AG09309 (cell line): ENCODE measurements at regions not wholly inside any gene's neighbourhood (a gene's known extent, or its start where the extent isn't known, plus 50 kb on each side); places are given as distances from the start of the nearest gene placed in this dataset.

Source experiments
- DNase-seq: peaks from one replicate; pipeline ENCODE4 v3.0.0-alpha.2; 2010; ENCODE audit warnings: low read depth
- H3K4me3 ChIP-seq: 2 replicates; pipeline ENCODE4 v1.5.1; 2011; ENCODE audit warnings: mild to moderate bottlenecking, low read depth, low read length, moderate library complexity; ENCODE audit not compliant: control insufficient read depth
- CTCF ChIP-seq: IDR thresholded peaks from 2 replicates; pipeline ENCODE4 v1.5.1; 2011; ENCODE audit warnings: mild to moderate bottlenecking, low read depth, low read length, inconsistent platforms; ENCODE audit not compliant: insufficient read depth, control insufficient read depth; ENCODE audit errors: missing control alignments

- TF ChIP-seq CTCF: no peak
- H3K4me3 ChIP-seq: no peak overlapping the region
- no peak for DNase-seq
These were observed 304.1 kb downstream of the IPMK start for GRCh38 chr10:57963546-57963945.

GRCh38 chr10:57962839-57963238, 304.9 kb downstream of the IPMK start:
- TF ChIP-seq CTCF: no peak
- H3K4me3 ChIP-seq: no peak overlapping the region
- DNase-seq: no peak

DNA sequence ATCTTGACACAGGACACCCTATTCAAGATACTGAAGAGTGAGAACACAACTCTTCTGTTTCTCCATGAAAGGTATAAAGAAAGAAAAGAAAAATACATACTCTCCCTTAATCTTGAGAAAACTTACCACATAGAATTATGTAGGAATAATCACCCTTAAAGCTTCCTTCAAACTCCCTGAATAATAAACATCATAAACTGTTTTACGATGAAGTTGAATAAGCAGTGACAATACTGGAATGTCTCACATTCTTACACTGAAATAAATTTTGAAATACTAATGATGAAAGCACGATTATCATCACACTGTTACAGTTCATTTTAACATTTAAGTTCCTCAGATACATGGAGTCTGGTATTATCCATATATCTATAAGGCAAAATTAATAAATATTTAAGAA, 306.2 kb downstream of the IPMK start:
- H3K4me3 ChIP-seq: no peak overlapping the region
- no peak for DNase-seq
- no peak for TF ChIP-seq CTCF

DNA sequence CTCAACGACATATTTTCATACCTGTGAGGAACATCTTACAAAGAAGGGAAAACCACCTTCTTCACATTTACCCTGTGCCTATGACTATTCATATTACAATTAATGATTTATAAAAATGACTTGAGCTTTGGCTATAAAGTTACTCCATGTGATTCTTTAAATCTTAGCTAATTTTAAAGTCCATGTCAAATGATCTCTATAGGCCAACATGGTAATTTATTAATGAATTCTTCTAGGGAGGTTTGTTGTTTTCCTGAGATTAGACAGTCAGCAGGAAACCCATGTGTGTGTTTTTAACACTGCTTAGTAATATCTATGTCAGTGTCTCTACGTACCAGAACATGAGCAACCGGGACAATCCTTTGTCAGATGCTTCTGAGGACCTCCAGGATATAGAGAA, 307.3 kb downstream of the IPMK start:
- no peak for DNase-seq
- no peak overlapping the region for H3K4me3 ChIP-seq
- no peak for TF ChIP-seq CTCF

GRCh38 chr10:57959318-57960006, 308.2 kb downstream of the IPMK start:
- no peak overlapping the region for H3K4me3 ChIP-seq
- no peak for TF ChIP-seq CTCF
- no peak for DNase-seq

- peak; percentile 53 for DNase-seq
- TF ChIP-seq CTCF: no peak
- H3K4me3 ChIP-seq: no peak overlapping the region
These were observed 312.6 kb downstream of the IPMK start for GRCh38 chr10:57955076-57955475.
